Thoracic aorta (tissue), 2 donors: ENCODE measurements at regions not wholly inside any gene's neighbourhood (a gene's known extent, or its start where the extent isn't known, plus 50 kb on each side); places are given as distances from the start of the nearest gene placed in this dataset.

Experiments
- ATAC-seq: fragments of 150-250 bp; one replicate; pipeline ENCODE4 v1.8.0; 2017; ENCODE audit warnings: low read depth; ENCODE audit not compliant: insufficient number of reproducible peaks, low FRiP score
- DNase-seq: peaks from one replicate; pipeline ENCODE4 v3.0.0-alpha.2; 2020; ENCODE audit warnings: low spot score
- H3K27ac ChIP-seq, 2 donors: fragments of 200-600 bp; sonication (generic); 1 replicate in 1 of 2; 2 replicates in 1 of 2; pipeline ENCODE4 v1.5.1; 2016; ENCODE audit warnings: mild to moderate bottlenecking in 2 of 2, moderate library complexity in 2 of 2
- H3K27me3 ChIP-seq: fragments of 200-600 bp; sonication (generic); replicated peaks from 2 replicates; pipeline ENCODE4 v1.6.0; 2016; ENCODE audit warnings: mild to moderate bottlenecking; ENCODE audit not compliant: insufficient read depth
- H3K36me3 ChIP-seq: fragments of 200-600 bp; sonication (generic); one replicate; pipeline ENCODE4 v1.5.1; 2016
- H3K4me1 ChIP-seq, 2 donors: fragments of 200-600 bp; sonication (generic); 1 replicate in 1 of 2; 2 replicates in 1 of 2; pipeline versions ENCODE4 v1.5.1 to v1.6.0; 2016; ENCODE audit warnings: low read depth in 2 of 2, mild to moderate bottlenecking in 1 of 2; ENCODE audit not compliant: control insufficient read depth in 1 of 2
- H3K4me3 ChIP-seq: fragments of 200-600 bp; sonication (generic); 2 replicates; pipeline ENCODE4 v1.5.1; 2016; ENCODE audit warnings: mild to moderate bottlenecking
- H3K9me3 ChIP-seq: fragments of 200-600 bp; sonication (generic); 2 replicates; pipeline ENCODE4 v1.5.1; 2016
- CTCF ChIP-seq: fragments of 200-600 bp; sonication (generic); IDR thresholded peaks from one replicate; pipeline ENCODE4 v1.5.1; 2019; ENCODE audit warnings: antibody characterized with exemption

- Histone ChIP-seq H3K27ac (no peak overlapping the region), H3K4me3 (no peak overlapping the region), H3K36me3 (no peaks in the 10 kb centered on the region), H3K27me3 (no peaks in the 10 kb centered on the region), H3K4me1 (no peaks in the 10 kb centered on the region), H3K9me3 (no peaks in the 10 kb centered on the region)
- TF ChIP-seq CTCF = no peak
- ATAC-seq = no peak
- no peak for DNase-seq
Measured at GRCh38 chr2:100627330-100628300, 64.8 kb downstream of the PDCL3 start.

- Histone ChIP-seq H3K36me3 (no peaks in the 10 kb centered on the region), H3K27me3 (no peaks in the 10 kb centered on the region), H3K27ac (no peak overlapping the region), H3K4me3 (no peak overlapping the region), H3K9me3 (no peaks in the 10 kb centered on the region), H3K4me1 (no peaks in the 10 kb centered on the region)
- DNase-seq (no peak), ATAC-seq (no peak)
- TF ChIP-seq CTCF = no peak
Measured at GRCh38 chr2:100628506-100628905, 65.7 kb downstream of the PDCL3 start.

- TF ChIP-seq CTCF = no peak
- H3K4me1 ChIP-seq = no peaks in the 10 kb centered on the region
- no peak overlapping the region for H3K27ac ChIP-seq
- H3K27me3 ChIP-seq = no peaks in the 10 kb centered on the region
- H3K9me3 ChIP-seq = no peaks in the 10 kb centered on the region
- no peak overlapping the region for H3K4me3 ChIP-seq
- ATAC-seq (no peak), DNase-seq (no peak)
- no peaks in the 10 kb centered on the region for H3K36me3 ChIP-seq
Measured at GRCh38 chr2:100629309-100629708, 66.5 kb downstream of the PDCL3 start.

- no peak for ATAC-seq
- no peak for DNase-seq
- TF ChIP-seq CTCF = no peak
- Histone ChIP-seq H3K36me3 (no peaks in the 10 kb centered on the region), H3K4me3 (no peak overlapping the region), H3K27ac (no peak overlapping the region), H3K4me1 (no peaks in the 10 kb centered on the region), H3K9me3 (no peaks in the 10 kb centered on the region), H3K27me3 (no peaks in the 10 kb centered on the region)
Measured at GRCh38 chr2:100630473-100630977, 67.7 kb downstream of the PDCL3 start.

- no peaks in the 10 kb centered on the region for H3K9me3 ChIP-seq
- H3K4me1 ChIP-seq = no peaks in the 10 kb centered on the region
- no peak overlapping the region for H3K27ac ChIP-seq
- ATAC-seq (no peak), DNase-seq (no peak)
- no peaks in the 10 kb centered on the region for H3K36me3 ChIP-seq
- no peak overlapping the region for H3K4me3 ChIP-seq
- H3K27me3 ChIP-seq = no peaks in the 10 kb centered on the region
- TF ChIP-seq CTCF = no peak
Measured at GRCh38 chr2:100632037-100632436, 69.2 kb downstream of the PDCL3 start.
